Neural progenitor cell (in vitro differentiated cells): ENCODE measurements at regions not wholly inside any gene's neighbourhood (a gene's known extent, or its start where the extent isn't known, plus 50 kb on each side); places are given as distances from the start of the nearest gene placed in this dataset.

Experiments used
- CTCF ChIP-seq: fragments of 200-600 bp; sonication (generic); IDR thresholded peaks from 2 replicates; pipeline ENCODE4 v1.5.1; 2017; ENCODE audit warnings: antibody characterized with exemption, mild to moderate bottlenecking
- EZH2 ChIP-seq: fragments of 200-600 bp; sonication (generic); IDR thresholded peaks from 2 replicates; pipeline ENCODE4 v1.6.1; 2017; ENCODE audit warnings: antibody characterized with exemption, mild to moderate bottlenecking, moderate library complexity
- EZH2phosphoT487 ChIP-seq: fragments of 200-600 bp; sonication (generic); IDR thresholded peaks from 2 replicates; pipeline ENCODE4 v1.6.1; 2017; ENCODE audit warnings: antibody characterized with exemption

GRCh38 chr12:47321436-47321835 is 241.7 kb upstream of the AMIGO2 start:
- TF ChIP-seq CTCF (no peak), EZH2phosphoT487 (no peak), EZH2 (no peak)
